ENCODE measurements at regions not wholly inside any gene's neighbourhood (a gene's known extent, or its start where the extent isn't known, plus 50 kb on each side); places are given as distances from the start of the nearest gene placed in this dataset.

GRCh38 chr2:106292627-106293026 lies 98.5 kb upstream of the UXS1 start (continued):
- no peak for TF ChIP-seq CTCF (IDR thresholded peaks at IDR 0.05; ENCODE audit: control extremely low read depth in 1 of 3, insufficient read depth in 1 of 3, low read depth in 1 of 3, low read length in 3 of 3)
- TF ChIP-seq BRCA1 (IDR thresholded peaks at IDR 0.05; ENCODE audit: low read depth, low read length), result no peak
- no peak for TF ChIP-seq RBBP5 (IDR thresholded peaks at IDR 0.05; ENCODE audit: borderline replicate concordance, low read depth, low read length)
- no peak for TF ChIP-seq SIN3A (conservative IDR thresholded peaks at IDR 0.05 in 1 of 2, IDR thresholded peaks at IDR 0.05 in 1 of 2; ENCODE audit: low read depth in 1 of 2, low read length in 2 of 2)
- no peak for TF ChIP-seq CTBP2 (IDR thresholded peaks at IDR 0.05; ENCODE audit: borderline replicate concordance, insufficient read depth, insufficient read length, low read length)
